ENCODE measurements at regions not wholly inside any gene's neighbourhood (a gene's known extent, or its start where the extent isn't known, plus 50 kb on each side); places are given as distances from the start of the nearest gene placed in this dataset.

- H3K4me1 ChIP-seq (ENCODE audit: control insufficient read depth in 2 of 3, insufficient read depth in 2 of 3, low read depth in 1 of 3, low read length in 3 of 3): no peaks in the 10 kb centered on the region
- H3K27ac ChIP-seq (ENCODE audit: low read depth in 2 of 2, low read length in 2 of 2): no peak overlapping the region
- FAIRE-seq: no peak
- H3K27me3 ChIP-seq (ENCODE audit: control insufficient read depth, insufficient read depth, low read length): no peaks in the 10 kb centered on the region
- no peak for DNase-seq
- H3K9me3 ChIP-seq (ENCODE audit: control insufficient read depth in 2 of 3, insufficient read depth in 1 of 3, low read length in 3 of 3): no peaks in the 10 kb centered on the region
- no peak for TF ChIP-seq CTCF (IDR thresholded peaks at IDR 0.05; ENCODE audit: borderline replicate concordance, extremely low read depth, insufficient read depth)
- H3K36me3 ChIP-seq (ENCODE audit: control insufficient read depth in 2 of 3, insufficient read depth in 3 of 3, low read length in 3 of 3): no peaks in the 10 kb centered on the region
- no peak overlapping the region for H3K9ac ChIP-seq (ENCODE audit: low read length in 3 of 3)
- intact Hi-C loops (cut with DNase I): no loop called here
- H3K4me3 ChIP-seq (ENCODE audit: low read length in 3 of 3): no peak overlapping the region
These were observed 1213.6 kb downstream of the VRK1 start for GRCh38 chr14:98010784-98011183.

GRCh38 chr14:98014851-98015615, 1217.9 kb downstream of the VRK1 start:
- Histone ChIP-seq H3K36me3 (ENCODE audit: control insufficient read depth in 2 of 3, insufficient read depth in 3 of 3, low read length in 3 of 3) (no peaks in the 10 kb centered on the region), H3K27me3 (ENCODE audit: control insufficient read depth, insufficient read depth, low read length) (no peaks in the 10 kb centered on the region), H3K4me1 (ENCODE audit: control insufficient read depth in 2 of 3, insufficient read depth in 2 of 3, low read depth in 1 of 3, low read length in 3 of 3) (no peaks in the 10 kb centered on the region), H3K4me3 (ENCODE audit: low read length in 3 of 3) (no peak overlapping the region), H3K9me3 (ENCODE audit: control insufficient read depth in 2 of 3, insufficient read depth in 1 of 3, low read length in 3 of 3) (no peaks in the 10 kb centered on the region), H3K9ac (ENCODE audit: low read length in 3 of 3) (no peak overlapping the region), H3K27ac (ENCODE audit: low read depth in 2 of 2, low read length in 2 of 2) (no peak overlapping the region)
- intact Hi-C loops (cut with DNase I): no loop called here
- no peak for DNase-seq
- no peak for TF ChIP-seq CTCF (IDR thresholded peaks at IDR 0.05; ENCODE audit: borderline replicate concordance, extremely low read depth, insufficient read depth)
- no peak for FAIRE-seq

- H3K36me3 ChIP-seq (ENCODE audit: control insufficient read depth in 2 of 3, insufficient read depth in 3 of 3, low read length in 3 of 3): no peaks in the 10 kb centered on the region
- no peaks in the 10 kb centered on the region for H3K4me1 ChIP-seq (ENCODE audit: control insufficient read depth in 2 of 3, insufficient read depth in 2 of 3, low read depth in 1 of 3, low read length in 3 of 3)
- no peak for FAIRE-seq
- DNase-seq: no peak
- H3K27ac ChIP-seq (ENCODE audit: low read depth in 2 of 2, low read length in 2 of 2): no peak overlapping the region
- intact Hi-C loops (cut with DNase I): no loop called here
- TF ChIP-seq CTCF (IDR thresholded peaks at IDR 0.05; ENCODE audit: borderline replicate concordance, extremely low read depth, insufficient read depth): no peak
- H3K27me3 ChIP-seq (ENCODE audit: control insufficient read depth, insufficient read depth, low read length): no peaks in the 10 kb centered on the region
- no peak overlapping the region for H3K9ac ChIP-seq (ENCODE audit: low read length in 3 of 3)
- H3K4me3 ChIP-seq (ENCODE audit: low read length in 3 of 3): no peak overlapping the region
- no peaks in the 10 kb centered on the region for H3K9me3 ChIP-seq (ENCODE audit: control insufficient read depth in 2 of 3, insufficient read depth in 1 of 3, low read length in 3 of 3)
These were observed 1218.7 kb downstream of the VRK1 start for GRCh38 chr14:98015921-98016320.

- TF ChIP-seq CTCF (IDR thresholded peaks at IDR 0.05; ENCODE audit: borderline replicate concordance, extremely low read depth, insufficient read depth): no peak
- intact Hi-C loops (cut with DNase I): no loop called here
- no peak overlapping the region for H3K9ac ChIP-seq (ENCODE audit: low read length in 3 of 3)
- H3K27ac ChIP-seq (ENCODE audit: low read depth in 2 of 2, low read length in 2 of 2): no peak overlapping the region
- H3K27me3 ChIP-seq (ENCODE audit: control insufficient read depth, insufficient read depth, low read length): no peaks in the 10 kb centered on the region
- no peak overlapping the region for H3K4me3 ChIP-seq (ENCODE audit: low read length in 3 of 3)
- H3K4me1 ChIP-seq (ENCODE audit: control insufficient read depth in 2 of 3, insufficient read depth in 2 of 3, low read depth in 1 of 3, low read length in 3 of 3): no peaks in the 10 kb centered on the region
- DNase-seq: no peak
- H3K9me3 ChIP-seq (ENCODE audit: control insufficient read depth in 2 of 3, insufficient read depth in 1 of 3, low read length in 3 of 3): no peaks in the 10 kb centered on the region
- no peaks in the 10 kb centered on the region for H3K36me3 ChIP-seq (ENCODE audit: control insufficient read depth in 2 of 3, insufficient read depth in 3 of 3, low read length in 3 of 3)
- FAIRE-seq: no peak
These were observed 1221.4 kb downstream of the VRK1 start for GRCh38 chr14:98018628-98019027.

All from kidney (tissue), 13 donors.